T47D (cell line): ENCODE measurements at regions not wholly inside any gene's neighbourhood (a gene's known extent, or its start where the extent isn't known, plus 50 kb on each side); places are given as distances from the start of the nearest gene placed in this dataset.

Experiments used
- DNase-seq, 2 experiments: peaks; one replicate each; pipeline versions ENCODE4 v3.0.0 to v3.0.0-alpha.2; 2011 to 2012; ENCODE audit warnings: low read depth in 1 of 2, low spot score in 1 of 2
- JUND ChIP-seq: IDR thresholded peaks from 2 replicates; pipeline ENCODE4 v1.6.1; 2012; ENCODE audit warnings: low read depth
- in situ Hi-C: cut with HindIII; loops from 2 replicates; pipeline ENCODE4 v1.10.0; 2016; ENCODE audit warnings: low sequenced_read_pairs, low pct_unique_long_range_greater_than_20kb

- TF ChIP-seq JUND = no peak
- DNase-seq = no peak
- in situ Hi-C loops = no loop called here
Observed at GRCh38 chr4:188911707-188912106, 772.5 kb downstream of the TRIML1 start.

DNA sequence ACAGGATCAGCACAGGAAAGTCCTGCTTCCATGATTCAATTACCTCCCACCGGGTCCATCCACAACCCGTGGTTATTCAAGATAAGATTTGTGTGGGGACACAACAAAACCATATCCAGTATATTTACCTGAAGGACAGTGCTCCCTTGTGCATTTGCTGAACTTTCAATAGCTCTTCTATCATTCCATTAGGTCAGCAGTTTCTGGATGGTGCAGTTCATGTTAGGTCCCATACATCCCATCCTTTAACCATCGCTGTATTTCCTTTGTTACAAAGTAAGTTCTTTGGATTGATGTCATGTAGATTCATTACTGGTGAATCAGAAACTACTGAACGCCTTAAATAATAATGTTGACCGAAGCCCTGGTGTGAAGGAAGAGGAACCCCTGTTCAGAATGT is 775.9 kb downstream of the TRIML1 start:
- in situ Hi-C loops = no loop called here
- no peak for DNase-seq
- TF ChIP-seq JUND = no peak

DNA sequence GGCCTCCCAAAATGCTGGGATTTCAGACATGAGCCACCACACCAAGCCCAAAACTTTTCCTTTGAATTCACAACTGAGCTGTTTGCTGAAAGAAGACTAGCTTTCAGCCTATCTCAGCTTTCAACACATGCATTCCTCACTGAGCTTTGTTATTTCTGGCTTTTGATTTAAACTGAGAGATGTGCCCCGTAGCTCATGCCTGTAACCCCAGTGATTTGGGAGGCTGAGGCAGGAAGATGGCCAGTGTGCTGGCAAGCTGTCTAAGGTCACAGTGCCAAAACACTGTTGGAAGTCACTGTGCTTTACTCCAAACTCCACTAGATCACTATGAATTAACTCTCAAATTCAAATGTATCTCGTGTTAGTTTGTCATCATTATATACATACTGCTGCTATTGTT is 779.5 kb downstream of the TRIML1 start:
- in situ Hi-C loops = no loop called here
- TF ChIP-seq JUND = no peak
- no peak for DNase-seq

DNA sequence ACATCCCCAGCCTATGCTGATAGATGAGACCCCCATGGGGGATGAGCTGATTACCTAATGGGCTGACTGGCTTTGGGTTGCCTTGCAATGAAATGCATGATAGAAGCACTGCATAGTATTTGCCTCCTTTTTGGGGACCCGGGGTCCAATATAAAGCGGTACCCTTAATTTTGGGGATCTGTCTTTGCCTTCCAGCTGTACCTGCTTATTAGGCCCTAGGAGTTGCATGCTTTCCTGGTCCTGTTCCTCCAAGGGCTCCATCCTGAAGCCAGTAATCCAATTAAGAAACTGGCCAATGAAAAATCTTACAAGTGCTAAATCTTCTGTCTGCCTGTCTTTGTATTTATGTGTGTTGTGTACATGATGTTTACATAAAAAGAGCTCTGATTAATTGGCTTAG is 791.6 kb downstream of the TRIML1 start:
- no peak for TF ChIP-seq JUND
- DNase-seq = no peak
- in situ Hi-C loops = no loop called here

- no peak for DNase-seq
- in situ Hi-C loops = no loop called here
- TF ChIP-seq JUND = no peak
Observed at GRCh38 chr4:188934320-188934962, 795.2 kb downstream of the TRIML1 start.

DNA sequence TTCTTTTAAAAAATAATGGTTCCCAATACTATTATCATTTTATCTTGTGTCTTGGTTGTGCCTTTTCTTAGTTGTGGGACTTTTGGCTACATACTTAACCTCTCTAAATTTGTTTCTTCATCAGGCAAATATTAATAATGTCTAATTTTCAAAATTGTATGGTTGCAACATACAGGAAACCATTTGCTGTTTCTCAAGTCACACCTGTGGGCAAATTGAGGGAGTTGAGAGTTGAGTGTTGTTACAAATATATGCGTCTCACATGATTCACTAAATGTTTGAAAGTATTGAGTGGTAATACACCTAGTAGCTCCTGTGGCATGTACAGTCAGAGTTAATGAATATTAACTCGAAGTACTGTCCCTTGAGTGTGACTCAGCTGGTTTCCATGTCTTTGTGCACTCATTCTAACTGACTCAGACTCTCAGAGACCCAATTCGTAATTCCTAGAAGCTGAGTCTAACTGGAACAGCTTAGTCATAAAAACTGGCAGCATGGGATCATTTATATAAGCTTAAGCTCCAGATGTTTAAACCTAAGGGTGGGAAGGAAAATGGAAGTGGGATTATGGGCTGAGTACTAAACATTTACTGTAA is 802.4 kb downstream of the TRIML1 start:
- no peak for TF ChIP-seq JUND
- no peak for DNase-seq
- in situ Hi-C loops = no loop called here

- no peak for TF ChIP-seq JUND
- in situ Hi-C loops = no loop called here
- no peak for DNase-seq
Observed at GRCh38 chr4:188942606-188943005, 803.4 kb downstream of the TRIML1 start.

DNA sequence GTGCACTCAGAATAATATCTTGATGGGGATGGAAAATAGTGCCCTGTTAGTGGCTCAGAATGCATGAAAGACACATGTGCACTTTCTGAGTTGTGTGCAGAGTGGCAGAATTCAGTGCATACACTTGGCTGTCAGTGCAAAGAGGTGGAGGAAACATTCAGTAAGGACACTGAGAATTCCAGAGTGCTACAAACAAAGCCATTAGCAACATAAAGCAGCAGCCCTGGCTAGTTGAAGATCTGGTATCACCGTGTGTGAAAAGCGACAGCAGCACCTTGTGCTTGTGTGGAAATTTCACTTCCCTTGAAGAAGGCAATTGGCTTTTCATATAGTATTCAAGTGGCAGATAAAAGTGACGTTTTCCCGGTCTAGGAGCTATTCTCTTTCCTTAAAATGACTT is 810.4 kb downstream of the TRIML1 start:
- in situ Hi-C loops = no loop called here
- DNase-seq = no peak

GRCh38 chr4:188955066-188955465 is 815.8 kb downstream of the TRIML1 start:
- no peak for DNase-seq
- no peak for TF ChIP-seq JUND
- in situ Hi-C loops = no loop called here

More for the DNA sequence above, 810.4 kb downstream of the TRIML1 start:
- TF ChIP-seq JUND = no peak

DNA sequence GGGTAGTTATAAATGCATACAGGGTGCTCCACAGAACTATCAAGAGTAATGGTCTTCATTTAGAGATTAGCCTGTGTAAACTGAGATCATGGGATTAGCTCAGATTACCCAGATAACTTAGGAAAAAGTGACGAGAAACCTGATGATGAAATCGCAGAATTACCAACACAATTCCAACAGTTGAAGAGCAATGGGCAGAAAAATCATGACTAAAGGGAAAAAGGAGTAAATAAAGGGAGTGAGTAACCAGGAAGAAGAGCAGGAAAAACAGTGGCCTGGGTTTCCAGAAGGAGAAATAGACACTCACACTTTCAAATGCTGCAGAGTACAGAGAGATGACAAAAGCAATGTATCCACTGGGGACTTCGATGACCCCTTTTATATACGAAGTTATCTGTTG is 817.3 kb downstream of the TRIML1 start:
- in situ Hi-C loops = no loop called here
- no peak for DNase-seq
- no peak for TF ChIP-seq JUND

DNA sequence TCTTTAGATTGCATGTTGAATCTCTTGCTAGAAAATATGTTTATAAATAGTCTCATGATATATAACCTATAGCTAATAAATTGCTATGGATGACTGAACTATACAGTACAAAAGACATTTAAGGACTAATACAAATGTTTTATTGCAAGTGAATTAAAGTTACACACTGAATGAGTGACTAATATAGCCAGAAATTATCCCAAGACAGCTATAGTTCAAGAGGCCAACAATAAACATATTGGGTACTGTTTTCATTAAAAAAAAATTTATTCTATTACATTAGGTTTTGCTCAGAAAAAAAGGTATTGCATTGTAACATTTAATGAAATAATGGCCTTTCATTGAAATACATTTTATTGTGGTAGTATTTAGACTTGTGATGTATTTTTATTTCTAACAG is 819.1 kb downstream of the TRIML1 start:
- in situ Hi-C loops = no loop called here
- TF ChIP-seq JUND = no peak
- DNase-seq = no peak

DNA sequence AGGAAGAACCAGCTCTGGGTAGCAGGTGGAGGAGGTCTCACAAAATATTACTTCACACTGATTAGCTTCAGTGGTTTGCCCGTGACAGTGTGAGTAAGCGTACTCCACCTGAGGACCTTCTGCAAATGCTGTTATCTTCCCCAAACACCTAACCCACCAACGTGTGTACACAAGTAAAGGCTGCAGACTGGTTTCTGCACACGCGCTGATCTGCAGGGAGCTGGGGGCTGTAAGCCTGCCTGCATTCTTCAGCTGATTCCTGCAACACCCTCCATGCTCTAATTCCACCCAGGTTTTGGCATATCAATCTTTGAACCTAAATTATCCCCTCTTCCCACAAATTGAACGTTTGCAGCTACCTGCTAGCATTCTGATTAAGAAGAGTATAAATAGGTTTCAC is 820.2 kb downstream of the TRIML1 start:
- DNase-seq = no peak
- TF ChIP-seq JUND = no peak
- in situ Hi-C loops = no loop called here

- in situ Hi-C loops = no loop called here
- DNase-seq = no peak
- TF ChIP-seq JUND = no peak
Observed at GRCh38 chr4:188960411-188961093, 821.3 kb downstream of the TRIML1 start.
